HCT116 (cell line): ENCODE measurements at regions not wholly inside any gene's neighbourhood (a gene's known extent, or its start where the extent isn't known, plus 50 kb on each side); places are given as distances from the start of the nearest gene placed in this dataset.

Experiments used
- ATAC-seq: fragments of 200-7000 bp; cut with Tn5 transposase; 2 replicates; pipeline ENCODE4 v1.9.1; 2020; ENCODE audit warnings: mild to moderate bottlenecking, moderate library complexity
- BruUV-seq: library from RNA; stranded (reverse); fragments of 400-500 nt; replicated peaks from 2 replicates; lab custom pipeline; 2021; lab: Mats Ljungman, UMichigan
- CTCF ChIA-PET: fragments of 300-600 bp; sonication (Branson Sonifier 250); formaldehyde crosslinking; loops from one replicate; lab custom pipeline; 2021; ENCODE audit warnings: antibody characterized with exemption; lab: Charles Lee
- POLR2A ChIA-PET: fragments of 300-600, 350-600 bp; sonication (Branson Sonifier 250); formaldehyde crosslinking; loops from one replicate; lab custom pipeline; 2021; ENCODE audit warnings: antibody characterized with exemption; lab: Charles Lee
- RAD21 ChIA-PET, 2 experiments: fragments of 300-600 bp; sonication (Branson Sonifier 250); formaldehyde crosslinking; loops; one replicate each; lab custom pipeline; 2023; ENCODE audit warnings: low total read pairs in 2 of 2; ENCODE audit not compliant: uncharacterized antibody in 2 of 2, unreplicated experiment in 2 of 2, low non-redundant PET in 1 of 2; lab: Charles Lee
- DNase-seq: peaks from one replicate; pipeline ENCODE4 v3.0.0-alpha.2; 2010; ENCODE audit warnings: low read depth, low spot score
- H2AFZ ChIP-seq: fragments of 200-600 bp; shearing (Covaris generic), sonication (generic); 2 replicates; pipeline ENCODE4 v1.6.1; 2017; ENCODE audit warnings: low read depth, mixed run types, mixed read lengths, antibody characterized with exemption, low read length; ENCODE audit not compliant: poor library complexity, severe bottlenecking
- H3K27ac ChIP-seq: 2 replicates; pipeline ENCODE4 v1.5.1; 2012; ENCODE audit warnings: low read depth, low read length
- H3K27me3 ChIP-seq: fragments of 200-600 bp; sonication (generic); 2 replicates; pipeline ENCODE4 v1.6.1; 2016; ENCODE audit warnings: mixed run types, low read length, mixed read lengths; ENCODE audit not compliant: insufficient read depth
- H3K36me3 ChIP-seq, 2 experiments: fragments of 200-500 bp in 1 of 2; fragments of 200-600 bp in 1 of 2; sonication (Bioruptor generic) in 1 of 2; sonication (generic) in 1 of 2; 2 replicates each; pipeline versions ENCODE4 v1.5.1 to v1.6.1; 2014 to 2016; ENCODE audit warnings: low read length in 2 of 2, inconsistent platforms in 1 of 2, mixed read lengths in 1 of 2, mixed run types in 1 of 2; ENCODE audit not compliant: insufficient read depth in 2 of 2, control insufficient read depth in 1 of 2
- H3K4me1 ChIP-seq, 2 experiments: fragments of 200-600 bp in 1 of 2; sonication (generic) in 1 of 2; 2 replicates each; pipeline versions ENCODE4 v1.5.1 to v1.6.1; 2012 to 2017; ENCODE audit warnings: low read length in 2 of 2, inconsistent platforms in 1 of 2, mild to moderate bottlenecking in 1 of 2, mixed read lengths in 1 of 2, mixed run types in 1 of 2, moderate library complexity in 1 of 2; ENCODE audit not compliant: insufficient read depth in 2 of 2, control insufficient read depth in 1 of 2
- H3K4me2 ChIP-seq: fragments of 200-600 bp; sonication (generic); 2 replicates; pipeline ENCODE4 v1.6.1; 2017; ENCODE audit warnings: mixed run types, low read length, mixed read lengths
- H3K4me3 ChIP-seq, 2 experiments: fragments of 200-600 bp in 1 of 2; sonication (generic) in 1 of 2; replicated peaks in 1 of 2; 2 replicates each; pipeline ENCODE4 v1.5.1; 2011 to 2016; ENCODE audit warnings: low read length in 2 of 2, control low read depth in 1 of 2, low read depth in 1 of 2, mild to moderate bottlenecking in 1 of 2, mixed read lengths in 1 of 2, mixed run types in 1 of 2
- H3K79me2 ChIP-seq: fragments of 200-600 bp; sonication (generic); 2 replicates; pipeline ENCODE4 v1.6.1; 2017; ENCODE audit warnings: mild to moderate bottlenecking, mixed run types, low read length, moderate library complexity, mixed read lengths; ENCODE audit not compliant: insufficient read depth
- H3K9ac ChIP-seq: fragments of 200-600 bp; sonication (generic); 2 replicates; pipeline ENCODE4 v1.6.1; 2016; ENCODE audit warnings: low read length, mixed read lengths
- H3K9me2 ChIP-seq: fragments of 200-600 bp; sonication (generic), shearing (Covaris generic); 2 replicates; pipeline ENCODE4 v1.6.1; 2017; ENCODE audit warnings: mixed run types, mild to moderate bottlenecking, moderate library complexity; ENCODE audit not compliant: insufficient read depth
- H3K9me3 ChIP-seq, 2 experiments: fragments of 200-500 bp in 1 of 2; fragments of 200-600 bp in 1 of 2; sonication (Bioruptor generic) in 1 of 2; sonication (generic) in 1 of 2; 2 replicates each; pipeline ENCODE4 v1.6.1; 2014 to 2017; ENCODE audit warnings: low read length in 2 of 2, mixed read lengths in 2 of 2, inconsistent platforms in 1 of 2, low read depth in 1 of 2, mild to moderate bottlenecking in 1 of 2, mixed run types in 1 of 2, moderate library complexity in 1 of 2; ENCODE audit not compliant: control insufficient read depth in 1 of 2, insufficient read depth in 1 of 2
- H4K20me1 ChIP-seq: fragments of 200-600 bp; sonication (generic), shearing (Covaris generic); 2 replicates; pipeline ENCODE4 v1.6.1; 2017; ENCODE audit warnings: mixed run types, mild to moderate bottlenecking, moderate library complexity; ENCODE audit not compliant: insufficient read depth
- ATF3 ChIP-seq: IDR thresholded peaks from 2 replicates; pipeline ENCODE4 v1.6.1; 2012
- CBX3 ChIP-seq: IDR thresholded peaks from 2 replicates; pipeline ENCODE4 v1.6.1; 2012; ENCODE audit warnings: low read depth
- CEBPB ChIP-seq: IDR thresholded peaks from 2 replicates; pipeline ENCODE4 v1.6.1; 2012; ENCODE audit warnings: low read depth
- CTCF ChIP-seq, 3 experiments: fragments of 200-600 bp in 1 of 3; sonication (generic) in 1 of 3; IDR thresholded peaks in 2 of 3; conservative IDR thresholded peaks in 1 of 3; 2 replicates each; pipeline ENCODE4 v1.5.1; 2012 to 2017; ENCODE audit warnings: low read depth in 2 of 3, low read length in 2 of 3, antibody characterized with exemption in 1 of 3, borderline replicate concordance in 1 of 3, control low read depth in 1 of 3, mild to moderate bottlenecking in 1 of 3, mixed read lengths in 1 of 3, mixed run types in 1 of 3, moderate library complexity in 1 of 3; ENCODE audit not compliant: insufficient read depth in 1 of 3
- EGR1 ChIP-seq: IDR thresholded peaks from 2 replicates; pipeline ENCODE4 v1.6.1; 2012; ENCODE audit warnings: low read depth
- ELF1 ChIP-seq: IDR thresholded peaks from 2 replicates; pipeline ENCODE4 v1.6.1; 2012; ENCODE audit warnings: low read depth, borderline replicate concordance
- EZH2phosphoT487 ChIP-seq: fragments of 200-600 bp; IDR thresholded peaks from 2 replicates; pipeline ENCODE4 v1.6.1; 2018; ENCODE audit warnings: antibody characterized with exemption, borderline replicate concordance
- FOSL1 ChIP-seq: IDR thresholded peaks from 2 replicates; pipeline ENCODE4 v1.6.1; 2012; ENCODE audit warnings: low read depth
- JUND ChIP-seq: IDR thresholded peaks from 2 replicates; pipeline ENCODE4 v1.6.1; 2012
- MAX ChIP-seq: IDR thresholded peaks from 2 replicates; pipeline ENCODE4 v1.6.1; 2012
- POLR2AphosphoS5 ChIP-seq: IDR thresholded peaks from 2 replicates; pipeline ENCODE4 v1.6.1; 2011; ENCODE audit warnings: mild to moderate bottlenecking, low read depth, low read length, moderate library complexity
- RAD21 ChIP-seq: IDR thresholded peaks from 2 replicates; pipeline ENCODE4 v1.6.1; 2012; ENCODE audit warnings: low read depth, mild to moderate bottlenecking
- SIN3A ChIP-seq: IDR thresholded peaks from 2 replicates; pipeline ENCODE4 v1.6.1; 2012; ENCODE audit warnings: low read depth
- SP1 ChIP-seq: IDR thresholded peaks from 2 replicates; pipeline ENCODE4 v1.6.1; 2012; ENCODE audit warnings: low read depth
- SRF ChIP-seq: IDR thresholded peaks from 2 replicates; pipeline ENCODE4 v1.6.1; 2012; ENCODE audit warnings: low read depth
- TCF7L2 ChIP-seq: IDR thresholded peaks from 2 replicates; pipeline ENCODE4 v1.7.0; 2011; ENCODE audit warnings: borderline replicate concordance, inconsistent platforms; ENCODE audit not compliant: insufficient read depth, insufficient read length; ENCODE audit errors: extremely low read depth
- YY1 ChIP-seq: IDR thresholded peaks from 2 replicates; pipeline ENCODE4 v1.6.1; 2011; ENCODE audit warnings: low read length, low read depth, moderate library complexity, mild to moderate bottlenecking; ENCODE audit not compliant: insufficient replicate concordance; ENCODE audit errors: extremely low read depth
- ZBTB33 ChIP-seq: IDR thresholded peaks from 2 replicates; pipeline ENCODE4 v1.6.1; 2011; ENCODE audit warnings: mild to moderate bottlenecking, low read length, moderate library complexity; ENCODE audit not compliant: insufficient replicate concordance; ENCODE audit errors: extremely low read depth
- intact Hi-C: fragments of 100-400 bp; cut with micrococcal nuclease; formaldehyde crosslinking; loops from 2 replicates; pipeline ENCODE4 v1.10.0; 2022

GRCh38 chr3:40765884-40766283 is 241.1 kb downstream of the ZNF621 start:
- TF ChIP-seq POLR2AphosphoS5 (no peak), SIN3A (no peak), SRF (no peak), CEBPB (no peak), ELF1 (no peak), EZH2phosphoT487 (no peak)
- no peaks in the 10 kb centered on the region for H3K9me2 ChIP-seq
- ATAC-seq (no peak), DNase-seq (no peak)
- H3K9me3 ChIP-seq, result no peaks in the 10 kb centered on the region
- ChIA-PET CTCF (no interaction called here), RAD21 (no interaction called here), POLR2A (no interaction called here)
- no peak overlapping the region for H3K9ac ChIP-seq
- BruUV-seq, result no TSS peak
- intact Hi-C loops, result no loop called here
- H3K27ac ChIP-seq, result no peak overlapping the region
- H4K20me1 ChIP-seq, result no peaks in the 10 kb centered on the region
- H3K27me3 ChIP-seq, result no peaks in the 10 kb centered on the region
- H3K4me2 ChIP-seq, result no peak overlapping the region
- H3K36me3 ChIP-seq, result no peaks in the 10 kb centered on the region
- H2AFZ ChIP-seq, result no peak overlapping the region
- no peaks in the 10 kb centered on the region for H3K79me2 ChIP-seq
- H3K4me1 ChIP-seq, result no peaks in the 10 kb centered on the region
- no peak overlapping the region for H3K4me3 ChIP-seq

GRCh38 chr3:40766396-40766795 is 241.6 kb downstream of the ZNF621 start:
- H3K9ac ChIP-seq, result no peak overlapping the region
- ATAC-seq (no peak), DNase-seq (no peak)
- H4K20me1 ChIP-seq, result no peaks in the 10 kb centered on the region
- no peaks in the 10 kb centered on the region for H3K79me2 ChIP-seq
- intact Hi-C loops, result no loop called here
- H3K9me3 ChIP-seq, result no peaks in the 10 kb centered on the region
- H3K4me2 ChIP-seq, result no peak overlapping the region
- BruUV-seq, result no TSS peak
- ChIA-PET POLR2A (no interaction called here), CTCF (no interaction called here), RAD21 (no interaction called here)
- H3K4me3 ChIP-seq, result no peak overlapping the region
- no peaks in the 10 kb centered on the region for H3K27me3 ChIP-seq
- H3K4me1 ChIP-seq, result no peaks in the 10 kb centered on the region
- H2AFZ ChIP-seq, result no peak overlapping the region
- H3K36me3 ChIP-seq, result no peaks in the 10 kb centered on the region
- H3K9me2 ChIP-seq, result no peaks in the 10 kb centered on the region
- no peak overlapping the region for H3K27ac ChIP-seq
- TF ChIP-seq SP1 (no peak), FOSL1 (no peak), YY1 (no peak), SIN3A (no peak), ATF3 (no peak), RAD21 (no peak), CEBPB (no peak), TCF7L2 (no peak), CTCF (IDR thresholded peaks at IDR 0.05 in 2 of 3, conservative IDR thresholded peaks at IDR 0.05 in 1 of 3; ENCODE audit: borderline replicate concordance in 1 of 3, insufficient read depth in 1 of 3, low read depth in 2 of 3, low read length in 2 of 3) (no peak), CBX3 (no peak), JUND (no peak), EGR1 (no peak), MAX (no peak), ZBTB33 (no peak), SRF (no peak), POLR2AphosphoS5 (no peak)
